RWPE1 (cell line): ENCODE measurements at regions not wholly inside any gene's neighbourhood (a gene's known extent, or its start where the extent isn't known, plus 50 kb on each side); places are given as distances from the start of the nearest gene placed in this dataset.

Source experiments
- CTCF ChIA-PET: fragments of 350-600 bp; sonication (Branson Sonifier 250); formaldehyde crosslinking; extraction: SDS; loops from one replicate; lab custom pipeline; 2021; lab: Yijun Ruan, JAX
- POLR2A ChIA-PET: fragments of 400-600 bp; formaldehyde crosslinking; extraction: SDS; loops from one replicate; lab custom pipeline; 2020; ENCODE audit warnings: antibody characterized with exemption; ENCODE audit not compliant: low non-redundant PET; lab: Yijun Ruan, JAX
- DNase-seq: peaks from one replicate; pipeline ENCODE4 v3.0.0; 2012; ENCODE audit warnings: low spot score
- H3K27ac ChIP-seq: fragments of 450-650 bp; 2 replicates; pipeline ENCODE4 v1.5.1; 2017
- CTCF ChIP-seq: fragments of 450-650 bp; conservative IDR thresholded peaks from 2 replicates; pipeline ENCODE4 v1.5.1; 2017; ENCODE audit warnings: low read depth, mild to moderate bottlenecking

GRCh38 chr11:103779054-103779453 is 257.4 kb upstream of the DDI1 start:
- peak; percentile 10 for DNase-seq
- H3K27ac ChIP-seq, result no peak overlapping the region
- TF ChIP-seq CTCF, result no peak
- ChIA-PET POLR2A (no interaction called here), CTCF (no interaction called here)

GRCh38 chr11:103789952-103790351 is 246.5 kb upstream of the DDI1 start:
- CTCF ChIA-PET, result no interaction called here
- no peak for DNase-seq

GRCh38 chr11:103792981-103793468 is 243.4 kb upstream of the DDI1 start:
- H3K27ac ChIP-seq, result no peak overlapping the region
- DNase-seq, result no peak
- ChIA-PET POLR2A (no interaction called here), CTCF (no interaction called here)
- TF ChIP-seq CTCF, result no peak

More at GRCh38 chr11:103789952-103790351, 246.5 kb upstream of the DDI1 start:
- no peak overlapping the region for H3K27ac ChIP-seq
- POLR2A ChIA-PET, result no interaction called here
- TF ChIP-seq CTCF, result no peak

GRCh38 chr11:103794262-103794661 is 242.2 kb upstream of the DDI1 start:
- ChIA-PET POLR2A (no interaction called here), CTCF (no interaction called here)
- DNase-seq, result no peak
- no peak for TF ChIP-seq CTCF
- no peak overlapping the region for H3K27ac ChIP-seq

- ChIA-PET CTCF (no interaction called here), POLR2A (no interaction called here)
- TF ChIP-seq CTCF, result no peak
- DNase-seq, result no peak
- H3K27ac ChIP-seq, result no peak overlapping the region
These were observed 238.4 kb upstream of the DDI1 start for GRCh38 chr11:103798026-103798425.

GRCh38 chr11:103798446-103798845 is 238.0 kb upstream of the DDI1 start:
- CTCF ChIA-PET, result no interaction called here
- DNase-seq, result no peak
- no peak for TF ChIP-seq CTCF
- POLR2A ChIA-PET, result no interaction called here
- H3K27ac ChIP-seq, result no peak overlapping the region
